ENCODE measurements at regions not wholly inside any gene's neighbourhood (a gene's known extent, or its start where the extent isn't known, plus 50 kb on each side); places are given as distances from the start of the nearest gene placed in this dataset.

- WGBS (ENCODE audit: low lambda C conversion rate) = 93% methylated on average over 14 of the region's 14 CpGs
- Histone ChIP-seq H3K9me3 (no peaks in the 10 kb centered on the region), H3K4me1 (ENCODE audit: control insufficient read depth in 1 of 2, insufficient read depth in 2 of 2, low read depth in 1 of 2, low read length in 1 of 2) (peaks cover 0 to 9% of the 10 kb centered on the region in 2 experiments; a peak in 1 of 4 replicates), H3K36me3 (replicated peaks in 1 of 2; ENCODE audit: control insufficient read depth in 1 of 2, insufficient read depth in 2 of 2, low read length in 1 of 2) (no peaks in the 10 kb centered on the region), H3F3A (replicated peaks; ENCODE audit: insufficient read depth) (no peaks in the 10 kb centered on the region), H3K4me3 (ENCODE audit: low read depth in 2 of 2, low read length in 1 of 2) (no peak overlapping the region), H2AFZ (ENCODE audit: low read depth) (0 out of 2 replicates have a peak overlapping the region, but pooled peaks have one; percentile 68), H3K4me2 (no peak overlapping the region), H3K27ac (ENCODE audit: low read depth in 2 of 2, low read length in 1 of 2) (no peak overlapping the region), H3K9ac (no peak overlapping the region), H4K20me1 (ENCODE audit: insufficient read depth) (no peaks in the 10 kb centered on the region), H3K79me2 (ENCODE audit: insufficient read depth) (no peaks in the 10 kb centered on the region), H3K9me2 (no peaks in the 10 kb centered on the region), H3K27me3 (ENCODE audit: insufficient read depth) (no peaks in the 10 kb centered on the region)
- no peak for DNase-seq
- TF ChIP-seq, protein P1, sequence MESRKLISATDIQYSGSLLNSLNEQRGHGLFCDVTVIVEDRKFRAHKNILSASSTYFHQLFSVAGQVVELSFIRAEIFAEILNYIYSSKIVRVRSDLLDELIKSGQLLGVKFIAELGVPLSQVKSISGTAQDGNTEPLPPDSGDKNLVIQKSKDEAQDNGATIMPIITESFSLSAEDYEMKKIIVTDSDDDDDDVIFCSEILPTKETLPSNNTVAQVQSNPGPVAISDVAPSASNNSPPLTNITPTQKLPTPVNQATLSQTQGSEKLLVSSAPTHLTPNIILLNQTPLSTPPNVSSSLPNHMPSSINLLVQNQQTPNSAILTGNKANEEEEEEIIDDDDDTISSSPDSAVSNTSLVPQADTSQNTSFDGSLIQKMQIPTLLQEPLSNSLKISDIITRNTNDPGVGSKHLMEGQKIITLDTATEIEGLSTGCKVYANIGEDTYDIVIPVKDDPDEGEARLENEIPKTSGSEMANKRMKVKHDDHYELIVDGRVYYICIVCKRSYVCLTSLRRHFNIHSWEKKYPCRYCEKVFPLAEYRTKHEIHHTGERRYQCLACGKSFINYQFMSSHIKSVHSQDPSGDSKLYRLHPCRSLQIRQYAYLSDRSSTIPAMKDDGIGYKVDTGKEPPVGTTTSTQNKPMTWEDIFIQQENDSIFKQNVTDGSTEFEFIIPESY (IDR thresholded peaks at IDR 0.05; ENCODE audit: borderline replicate concordance, low read depth) = no peak
- TF ChIP-seq POLR2AphosphoS5 (IDR thresholded peaks at IDR 0.05; ENCODE audit: low read depth, low read length) (no peak), REST (IDR thresholded peaks at IDR 0.05; ENCODE audit: low read depth, low read length) (no peak)
- ChIA-PET POLR2A (interaction anchor here (0.6 kb wide), 1 partner anchor 20 kb away, joined by 3 read pairs; no protein-coding TSS in a partner anchor), CTCF (interaction anchor here (1.0 to 1.9 kb wide), 7 partner anchors 14 to 286 kb away, joined by 3 to 8 read pairs (median 5); no protein-coding TSS in a partner anchor)
These were observed 89.7 kb upstream of the SEC11C start for GRCh38 chr18:59049721-59050660.

GRCh38 chr18:59050661-59051057 is 89.0 kb upstream of the SEC11C start:
- Histone ChIP-seq H3K27me3 (ENCODE audit: insufficient read depth) (no peaks in the 10 kb centered on the region), H3K9me2 (no peaks in the 10 kb centered on the region), H3K9ac (no peak overlapping the region), H3K79me2 (ENCODE audit: insufficient read depth) (no peaks in the 10 kb centered on the region), H3K27ac (ENCODE audit: low read depth in 2 of 2, low read length in 1 of 2) (no peak overlapping the region), H3K4me1 (ENCODE audit: control insufficient read depth in 1 of 2, insufficient read depth in 2 of 2, low read depth in 1 of 2, low read length in 1 of 2) (peaks cover 0 to 13% of the 10 kb centered on the region in 2 experiments; a peak in 1 of 4 replicates), H3K4me2 (no peak overlapping the region), H3K36me3 (replicated peaks in 1 of 2; ENCODE audit: control insufficient read depth in 1 of 2, insufficient read depth in 2 of 2, low read length in 1 of 2) (no peaks in the 10 kb centered on the region), H4K20me1 (ENCODE audit: insufficient read depth) (no peaks in the 10 kb centered on the region), H3K9me3 (no peaks in the 10 kb centered on the region), H3K4me3 (ENCODE audit: low read depth in 2 of 2, low read length in 1 of 2) (no peak overlapping the region), H2AFZ (ENCODE audit: low read depth) (no peak overlapping the region), H3F3A (replicated peaks; ENCODE audit: insufficient read depth) (no peaks in the 10 kb centered on the region)
- no peak for TF ChIP-seq IRF3 (IDR thresholded peaks at IDR 0.05; ENCODE audit: low read depth, low read length)
- WGBS (ENCODE audit: low lambda C conversion rate) = 89% methylated on average over 3 of the region's 3 CpGs
- no peak for DNase-seq
- CTCF ChIA-PET = interaction anchor here (1.0 to 1.9 kb wide), 5 partner anchors 20 to 286 kb away, joined by 3 to 8 read pairs (median 5); no protein-coding TSS in a partner anchor
- POLR2A ChIA-PET = interaction anchor here (0.6 kb wide), 1 partner anchor 268 kb away, joined by 5 read pairs; no protein-coding TSS in a partner anchor

All from SK-N-SH (cell line).